ENCODE measurements at regions not wholly inside any gene's neighbourhood (a gene's known extent, or its start where the extent isn't known, plus 50 kb on each side); places are given as distances from the start of the nearest gene placed in this dataset.

GRCh38 chr5:164651546-164652275 lies 1146.3 kb downstream of the MAT2B start:
- no peak for DNase-seq

- no peak for DNase-seq
Measured at GRCh38 chr5:164652276-164652660, 1146.8 kb downstream of the MAT2B start.

GRCh38 chr5:164663198-164663989 lies 1158.0 kb downstream of the MAT2B start:
- no peak for DNase-seq

- no peak for DNase-seq
Measured at GRCh38 chr5:164671640-164672039, 1166.2 kb downstream of the MAT2B start.

- DNase-seq: no peak
Measured at GRCh38 chr5:164672205-164672604, 1166.8 kb downstream of the MAT2B start.

GRCh38 chr5:164672931-164673694 lies 1167.7 kb downstream of the MAT2B start:
- no peak for DNase-seq

GRCh38 chr5:164679461-164679860 lies 1174.0 kb downstream of the MAT2B start:
- no peak for DNase-seq

GRCh38 chr5:164680216-164680615 lies 1174.8 kb downstream of the MAT2B start:
- DNase-seq: no peak

GRCh38 chr5:164680812-164681520 lies 1175.5 kb downstream of the MAT2B start:
- DNase-seq: no peak

GRCh38 chr5:164687391-164687790 lies 1182.0 kb downstream of the MAT2B start:
- DNase-seq: no peak

- DNase-seq: no peak
Measured at GRCh38 chr5:164688437-164688836, 1183.0 kb downstream of the MAT2B start.

GRCh38 chr5:164708831-164709230 lies 1203.4 kb downstream of the MAT2B start:
- DNase-seq: no peak

GRCh38 chr5:164713682-164714081 lies 1208.3 kb downstream of the MAT2B start:
- no peak for DNase-seq

- DNase-seq: no peak
Measured at GRCh38 chr5:164721116-164721515, 1215.7 kb downstream of the MAT2B start.

- DNase-seq: no peak
Measured at GRCh38 chr5:164721656-164722055, 1216.2 kb downstream of the MAT2B start.

GRCh38 chr5:164722702-164723101 lies 1217.3 kb downstream of the MAT2B start:
- DNase-seq: no peak

- DNase-seq: no peak
Measured at GRCh38 chr5:164727012-164727411, 1221.6 kb downstream of the MAT2B start.

GRCh38 chr5:164728733-164729132 lies 1223.3 kb downstream of the MAT2B start:
- no peak for DNase-seq

GRCh38 chr5:164735334-164735733 lies 1229.9 kb downstream of the MAT2B start:
- no peak for DNase-seq

GRCh38 chr5:164741376-164741775 lies 1236.0 kb downstream of the MAT2B start:
- no peak for DNase-seq

GRCh38 chr5:164742025-164742424 lies 1236.6 kb downstream of the MAT2B start:
- no peak for DNase-seq
